IPS-NIHi7 (cell line): ENCODE measurements at regions not wholly inside any gene's neighbourhood (a gene's known extent, or its start where the extent isn't known, plus 50 kb on each side); places are given as distances from the start of the nearest gene placed in this dataset.
"Not testable (repeated sequence)": the region's sequence is repeated elsewhere in the genome, so short reads cannot be mapped to it uniquely, and the experiment has no call there.

Experiments used
- DNase-seq: peaks from one replicate; pipeline ENCODE4 v3.0.0; 2012; ENCODE audit warnings: mixed read lengths; ENCODE audit errors: extremely low spot score

- DNase-seq: no peak
Observed at GRCh38 chr4:23958749-23959148, 68.9 kb upstream of the PPARGC1A start.

GRCh38 chr4:23957465-23957864, 67.6 kb upstream of the PPARGC1A start:
- no peak for DNase-seq

- DNase-seq: no peak
Observed at GRCh38 chr4:23956601-23957364, 66.9 kb upstream of the PPARGC1A start.

- DNase-seq: no peak
Observed at GRCh38 chr4:23952258-23952657, 62.4 kb upstream of the PPARGC1A start.

- no peak for DNase-seq
Observed at GRCh38 chr4:23947826-23948225, 58.0 kb upstream of the PPARGC1A start.

GRCh38 chr4:23946299-23946698, 56.5 kb upstream of the PPARGC1A start:
- no peak for DNase-seq

GRCh38 chr4:23945451-23946017, 55.7 kb upstream of the PPARGC1A start:
- DNase-seq: no peak

GRCh38 chr4:23944556-23944955, 54.7 kb upstream of the PPARGC1A start:
- not testable (repeated sequence) for DNase-seq

GRCh38 chr4:23943478-23943877, 53.6 kb upstream of the PPARGC1A start:
- DNase-seq: no peak

GRCh38 chr4:23942471-23942870, 52.6 kb upstream of the PPARGC1A start:
- DNase-seq: no peak
